PC-9 (cell line): ENCODE measurements at regions not wholly inside any gene's neighbourhood (a gene's known extent, or its start where the extent isn't known, plus 50 kb on each side); places are given as distances from the start of the nearest gene placed in this dataset.

ENCODE experiments used
- BruUV-seq: library from RNA; stranded (reverse); fragments of 400-500 nt; replicated peaks from 2 replicates; lab custom pipeline; 2021; lab: Mats Ljungman, UMichigan
- CTCF ChIA-PET: fragments of 300-600 bp; sonication (Branson Sonifier 250); formaldehyde crosslinking; loops from one replicate; lab custom pipeline; 2022; ENCODE audit warnings: antibody characterized with exemption; lab: Charles Lee
- POLR2A ChIA-PET: fragments of 300-600 bp; sonication (Branson Sonifier 250); formaldehyde crosslinking; loops from one replicate; lab custom pipeline; 2022; ENCODE audit warnings: antibody characterized with exemption; ENCODE audit not compliant: unreplicated experiment; lab: Charles Lee
- DNase-seq, 2 experiments: peaks; one replicate each; pipeline versions ENCODE4 v3.0.0 to v3.0.0-alpha.2; 2015 to 2022; ENCODE audit warnings: mixed read lengths in 1 of 2
- H2AFZ ChIP-seq: fragments of 200-600 bp; sonication (generic); 2 replicates; pipeline ENCODE4 v1.8.1; 2017; ENCODE audit warnings: antibody characterized with exemption
- H3F3A ChIP-seq: fragments of 200-600 bp; sonication (generic); 2 replicates; pipeline ENCODE4 v1.8.1; 2017; ENCODE audit warnings: antibody characterized with exemption, mild to moderate bottlenecking, low read depth; ENCODE audit not compliant: insufficient read depth
- H3K27ac ChIP-seq: fragments of 200-600 bp; sonication (generic); 2 replicates; pipeline ENCODE4 v1.6.1; 2016; ENCODE audit warnings: mixed run types
- H3K27me3 ChIP-seq: fragments of 200-600 bp; sonication (generic); 2 replicates; pipeline ENCODE4 v1.6.1; 2016; ENCODE audit warnings: low read depth, mixed run types; ENCODE audit not compliant: insufficient read depth
- H3K36me3 ChIP-seq: fragments of 200-600 bp; sonication (generic); 2 replicates; pipeline ENCODE4 v1.6.1; 2016; ENCODE audit warnings: low read depth, mixed run types
- H3K4me1 ChIP-seq: fragments of 200-600 bp; sonication (generic); replicated peaks from 2 replicates; pipeline ENCODE4 v1.6.1; 2016; ENCODE audit warnings: mixed run types; ENCODE audit not compliant: insufficient read depth
- H3K4me2 ChIP-seq: fragments of 200-600 bp; sonication (generic); 2 replicates; pipeline ENCODE4 v1.6.1; 2017; ENCODE audit warnings: mixed run types
- H3K4me3 ChIP-seq: fragments of 200-600 bp; sonication (generic); 2 replicates; pipeline ENCODE4 v1.6.1; 2016; ENCODE audit warnings: mixed run types
- H3K79me2 ChIP-seq: fragments of 200-600 bp; sonication (generic); 2 replicates; pipeline ENCODE4 v1.6.1; 2017; ENCODE audit warnings: low read depth, mixed run types
- H3K9me2 ChIP-seq: fragments of 200-600 bp; sonication (generic); 2 replicates; pipeline ENCODE4 v1.8.1; 2017; ENCODE audit warnings: mild to moderate bottlenecking; ENCODE audit not compliant: insufficient read depth
- H3K9me3 ChIP-seq: fragments of 200-600 bp; sonication (generic); 2 replicates; pipeline ENCODE4 v1.8.1; 2016; ENCODE audit warnings: low read depth; ENCODE audit not compliant: insufficient read depth
- H4K20me1 ChIP-seq: fragments of 200-600 bp; sonication (generic); 2 replicates; pipeline ENCODE4 v1.8.1; 2017; ENCODE audit not compliant: insufficient read depth
- EZH2 ChIP-seq: fragments of 200-600 bp; sonication (generic); IDR thresholded peaks from 2 replicates; pipeline ENCODE4 v1.8.0; 2017; ENCODE audit warnings: antibody characterized with exemption, low read depth
- intact Hi-C: fragments of 100-400 bp; cut with micrococcal nuclease; formaldehyde crosslinking; loops from one replicate; pipeline ENCODE4 v1.10.0; 2022; ENCODE audit not compliant: unreplicated experiment
- TF ChIP-seq, protein P1 (sequence below): fragments of 200-600 bp; sonication (generic); conservative IDR thresholded peaks from 2 replicates; pipeline ENCODE4 v1.6.1; 2017; ENCODE audit warnings: mixed run types, antibody characterized with exemption, mild to moderate bottlenecking, moderate library complexity

DNA sequence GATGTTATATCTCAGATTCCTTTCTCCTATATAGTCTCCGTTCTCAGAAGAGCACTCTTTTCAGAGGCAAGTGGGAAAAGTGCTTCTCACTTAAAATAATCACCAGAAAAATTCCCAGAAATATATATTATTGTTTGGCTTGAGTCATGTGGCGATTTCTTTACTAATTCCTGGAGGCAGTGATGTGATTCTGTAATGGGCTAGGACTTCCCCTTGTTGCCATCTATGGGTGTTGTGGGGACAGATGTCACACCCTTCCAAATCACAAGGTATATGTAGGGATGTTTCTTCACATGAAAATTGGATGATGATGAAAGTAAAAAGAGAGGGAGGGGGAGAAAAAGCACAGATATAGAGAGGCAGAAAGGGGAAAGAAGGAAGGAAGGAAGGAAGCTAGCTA, 553.4 kb downstream of the PPP4R3C start:
- no peak overlapping the region for H3K27ac ChIP-seq
- DNase-seq = no peak
- H4K20me1 ChIP-seq = no peaks in the 10 kb centered on the region
- H3K36me3 ChIP-seq = no peaks in the 10 kb centered on the region
- H3K79me2 ChIP-seq = no peaks in the 10 kb centered on the region
- H3K9me2 ChIP-seq = no peaks in the 10 kb centered on the region
- TF ChIP-seq, protein P1, sequence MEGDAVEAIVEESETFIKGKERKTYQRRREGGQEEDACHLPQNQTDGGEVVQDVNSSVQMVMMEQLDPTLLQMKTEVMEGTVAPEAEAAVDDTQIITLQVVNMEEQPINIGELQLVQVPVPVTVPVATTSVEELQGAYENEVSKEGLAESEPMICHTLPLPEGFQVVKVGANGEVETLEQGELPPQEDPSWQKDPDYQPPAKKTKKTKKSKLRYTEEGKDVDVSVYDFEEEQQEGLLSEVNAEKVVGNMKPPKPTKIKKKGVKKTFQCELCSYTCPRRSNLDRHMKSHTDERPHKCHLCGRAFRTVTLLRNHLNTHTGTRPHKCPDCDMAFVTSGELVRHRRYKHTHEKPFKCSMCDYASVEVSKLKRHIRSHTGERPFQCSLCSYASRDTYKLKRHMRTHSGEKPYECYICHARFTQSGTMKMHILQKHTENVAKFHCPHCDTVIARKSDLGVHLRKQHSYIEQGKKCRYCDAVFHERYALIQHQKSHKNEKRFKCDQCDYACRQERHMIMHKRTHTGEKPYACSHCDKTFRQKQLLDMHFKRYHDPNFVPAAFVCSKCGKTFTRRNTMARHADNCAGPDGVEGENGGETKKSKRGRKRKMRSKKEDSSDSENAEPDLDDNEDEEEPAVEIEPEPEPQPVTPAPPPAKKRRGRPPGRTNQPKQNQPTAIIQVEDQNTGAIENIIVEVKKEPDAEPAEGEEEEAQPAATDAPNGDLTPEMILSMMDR = no peak
- TF ChIP-seq EZH2 = no peak
- no peaks in the 10 kb centered on the region for H3K9me3 ChIP-seq
- H3K27me3 ChIP-seq = no peaks in the 10 kb centered on the region
- ChIA-PET POLR2A (no interaction called here), CTCF (no interaction called here)
- H3K4me3 ChIP-seq = no peak overlapping the region
- H3K4me2 ChIP-seq = no peak overlapping the region
- no peaks in the 10 kb centered on the region for H3F3A ChIP-seq
- BruUV-seq = no TSS peak
- intact Hi-C loops = no loop called here
- H2AFZ ChIP-seq = no peak overlapping the region
- H3K4me1 ChIP-seq = no peaks in the 10 kb centered on the region

DNA sequence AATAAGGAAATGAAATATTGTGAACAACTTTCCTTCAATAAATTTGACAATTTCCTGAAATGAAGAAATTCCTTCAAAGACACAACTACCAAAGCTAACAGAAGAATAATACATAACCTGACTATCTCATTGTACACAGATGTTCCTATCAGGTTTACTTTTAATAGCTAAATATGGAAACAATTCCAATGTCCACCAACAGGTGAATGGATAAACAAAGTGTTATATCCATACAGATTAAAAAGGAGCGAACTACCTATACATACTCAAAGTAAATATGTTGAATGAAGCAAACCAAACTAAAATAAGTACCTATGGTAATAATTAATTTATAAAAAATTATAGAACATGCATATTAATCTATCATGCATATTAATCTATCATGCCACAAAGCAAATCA, 554.9 kb downstream of the PPP4R3C start:
- ChIA-PET POLR2A (no interaction called here), CTCF (no interaction called here)
- no TSS peak for BruUV-seq

DNA sequence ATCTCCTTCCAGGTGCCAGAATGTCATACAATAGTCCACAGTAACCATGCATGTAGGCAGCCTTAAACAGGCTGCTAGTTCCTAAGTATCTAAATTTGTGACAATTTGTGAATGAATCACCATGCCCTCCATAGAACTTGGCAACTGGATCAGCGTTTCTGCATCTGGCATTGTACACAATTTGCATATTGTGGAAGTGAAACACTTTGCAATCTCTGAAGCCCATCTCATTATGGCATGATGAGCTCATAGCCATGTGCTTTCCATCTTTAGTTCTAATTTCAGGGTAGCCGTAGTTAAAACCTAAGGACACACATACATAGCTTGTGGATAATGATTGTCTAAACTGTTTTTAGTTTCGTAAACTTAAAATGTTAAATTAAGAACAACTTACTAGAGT, 573.6 kb downstream of the PPP4R3C start:
- Histone ChIP-seq H3K4me3 (no peak overlapping the region), H3K79me2 (no peaks in the 10 kb centered on the region), H3K4me1 (no peaks in the 10 kb centered on the region), H2AFZ (no peak overlapping the region), H4K20me1 (no peaks in the 10 kb centered on the region), H3K36me3 (no peaks in the 10 kb centered on the region), H3K27me3 (no peaks in the 10 kb centered on the region), H3F3A (no peaks in the 10 kb centered on the region), H3K4me2 (no peak overlapping the region), H3K27ac (no peak overlapping the region), H3K9me2 (no peaks in the 10 kb centered on the region), H3K9me3 (no peaks in the 10 kb centered on the region)
- no peak for DNase-seq
- ChIA-PET CTCF (no interaction called here), POLR2A (no interaction called here)
- TF ChIP-seq, protein P1 = no peak
- TF ChIP-seq EZH2 = no peak
- BruUV-seq = no TSS peak
- intact Hi-C loops = no loop called here

More for the DNA sequence above, 554.9 kb downstream of the PPP4R3C start:
- TF ChIP-seq, protein P1 = no peak
- TF ChIP-seq EZH2 = no peak
- DNase-seq = no peak
- H3K9me2 ChIP-seq = no peaks in the 10 kb centered on the region
- no peaks in the 10 kb centered on the region for H4K20me1 ChIP-seq
- H3K9me3 ChIP-seq = no peaks in the 10 kb centered on the region
- H3K4me2 ChIP-seq = no peak overlapping the region
- H3K36me3 ChIP-seq = no peaks in the 10 kb centered on the region
- no peaks in the 10 kb centered on the region for H3K4me1 ChIP-seq
- intact Hi-C loops = no loop called here
- no peak overlapping the region for H2AFZ ChIP-seq
- H3K27me3 ChIP-seq = no peaks in the 10 kb centered on the region
- H3K27ac ChIP-seq = no peak overlapping the region
- H3K79me2 ChIP-seq = no peaks in the 10 kb centered on the region
- H3F3A ChIP-seq = no peaks in the 10 kb centered on the region
- no peak overlapping the region for H3K4me3 ChIP-seq
